ENCODE measurements at regions not wholly inside any gene's neighbourhood (a gene's known extent, or its start where the extent isn't known, plus 50 kb on each side); places are given as distances from the start of the nearest gene placed in this dataset.

DNA sequence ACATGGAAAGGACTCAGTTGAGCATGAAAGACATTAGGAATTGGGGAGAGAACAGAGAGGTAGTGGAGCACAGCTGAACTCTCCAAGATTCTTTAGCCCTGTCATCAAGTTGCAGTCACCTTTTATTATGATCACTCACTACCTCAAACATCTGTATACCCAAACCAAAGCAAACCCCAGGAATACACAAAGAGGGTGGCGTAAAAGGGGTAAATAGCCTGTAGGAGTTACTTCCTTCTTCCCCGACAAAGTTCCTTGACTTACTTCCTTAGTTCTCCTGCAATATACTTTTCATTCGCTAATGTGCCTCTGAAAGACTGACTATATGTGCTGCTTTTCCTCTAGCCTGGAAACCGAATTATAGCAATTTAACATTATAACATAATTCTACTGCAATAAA, 159.9 kb downstream of the SPRY1 start:
- TF ChIP-seq, protein P1, sequence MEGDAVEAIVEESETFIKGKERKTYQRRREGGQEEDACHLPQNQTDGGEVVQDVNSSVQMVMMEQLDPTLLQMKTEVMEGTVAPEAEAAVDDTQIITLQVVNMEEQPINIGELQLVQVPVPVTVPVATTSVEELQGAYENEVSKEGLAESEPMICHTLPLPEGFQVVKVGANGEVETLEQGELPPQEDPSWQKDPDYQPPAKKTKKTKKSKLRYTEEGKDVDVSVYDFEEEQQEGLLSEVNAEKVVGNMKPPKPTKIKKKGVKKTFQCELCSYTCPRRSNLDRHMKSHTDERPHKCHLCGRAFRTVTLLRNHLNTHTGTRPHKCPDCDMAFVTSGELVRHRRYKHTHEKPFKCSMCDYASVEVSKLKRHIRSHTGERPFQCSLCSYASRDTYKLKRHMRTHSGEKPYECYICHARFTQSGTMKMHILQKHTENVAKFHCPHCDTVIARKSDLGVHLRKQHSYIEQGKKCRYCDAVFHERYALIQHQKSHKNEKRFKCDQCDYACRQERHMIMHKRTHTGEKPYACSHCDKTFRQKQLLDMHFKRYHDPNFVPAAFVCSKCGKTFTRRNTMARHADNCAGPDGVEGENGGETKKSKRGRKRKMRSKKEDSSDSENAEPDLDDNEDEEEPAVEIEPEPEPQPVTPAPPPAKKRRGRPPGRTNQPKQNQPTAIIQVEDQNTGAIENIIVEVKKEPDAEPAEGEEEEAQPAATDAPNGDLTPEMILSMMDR (IDR thresholded peaks at IDR 0.05; ENCODE audit: insufficient read depth, low read depth, low read length) = no peak
- TF ChIP-seq EZH2 (IDR thresholded peaks at IDR 0.05; ENCODE audit: insufficient read depth, low read length) = no peak
